Esophagus muscularis mucosa (tissue), 3 donors: ENCODE measurements at regions not wholly inside any gene's neighbourhood (a gene's known extent, or its start where the extent isn't known, plus 50 kb on each side); places are given as distances from the start of the nearest gene placed in this dataset.

ENCODE experiments used
- POLR2A ChIP-seq: fragments of 450-650 bp; IDR thresholded peaks from one replicate; pipeline ENCODE4 v1.6.1; 2017; ENCODE audit warnings: antibody characterized with exemption, moderate library complexity, mild to moderate bottlenecking, low read depth
- TF ChIP-seq, protein P1 (sequence below), 3 experiments: fragments of 200-600 bp in 2 of 3; fragments of 450-650 bp in 1 of 3; sonication (generic) in 2 of 3; IDR thresholded peaks; one replicate each; pipeline ENCODE4 v1.5.1; 2017 to 2019; ENCODE audit warnings: antibody characterized with exemption in 3 of 3, mild to moderate bottlenecking in 2 of 3, moderate library complexity in 1 of 3

- TF ChIP-seq, protein P1, sequence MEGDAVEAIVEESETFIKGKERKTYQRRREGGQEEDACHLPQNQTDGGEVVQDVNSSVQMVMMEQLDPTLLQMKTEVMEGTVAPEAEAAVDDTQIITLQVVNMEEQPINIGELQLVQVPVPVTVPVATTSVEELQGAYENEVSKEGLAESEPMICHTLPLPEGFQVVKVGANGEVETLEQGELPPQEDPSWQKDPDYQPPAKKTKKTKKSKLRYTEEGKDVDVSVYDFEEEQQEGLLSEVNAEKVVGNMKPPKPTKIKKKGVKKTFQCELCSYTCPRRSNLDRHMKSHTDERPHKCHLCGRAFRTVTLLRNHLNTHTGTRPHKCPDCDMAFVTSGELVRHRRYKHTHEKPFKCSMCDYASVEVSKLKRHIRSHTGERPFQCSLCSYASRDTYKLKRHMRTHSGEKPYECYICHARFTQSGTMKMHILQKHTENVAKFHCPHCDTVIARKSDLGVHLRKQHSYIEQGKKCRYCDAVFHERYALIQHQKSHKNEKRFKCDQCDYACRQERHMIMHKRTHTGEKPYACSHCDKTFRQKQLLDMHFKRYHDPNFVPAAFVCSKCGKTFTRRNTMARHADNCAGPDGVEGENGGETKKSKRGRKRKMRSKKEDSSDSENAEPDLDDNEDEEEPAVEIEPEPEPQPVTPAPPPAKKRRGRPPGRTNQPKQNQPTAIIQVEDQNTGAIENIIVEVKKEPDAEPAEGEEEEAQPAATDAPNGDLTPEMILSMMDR (IDR thresholded peaks at IDR 0.05): no peak
- no peak for TF ChIP-seq POLR2A
Observed at GRCh38 chr14:94989946-94990345, 167.4 kb downstream of the DICER1 start.
